ENCODE measurements at regions not wholly inside any gene's neighbourhood (a gene's known extent, or its start where the extent isn't known, plus 50 kb on each side); places are given as distances from the start of the nearest gene placed in this dataset.

DNA sequence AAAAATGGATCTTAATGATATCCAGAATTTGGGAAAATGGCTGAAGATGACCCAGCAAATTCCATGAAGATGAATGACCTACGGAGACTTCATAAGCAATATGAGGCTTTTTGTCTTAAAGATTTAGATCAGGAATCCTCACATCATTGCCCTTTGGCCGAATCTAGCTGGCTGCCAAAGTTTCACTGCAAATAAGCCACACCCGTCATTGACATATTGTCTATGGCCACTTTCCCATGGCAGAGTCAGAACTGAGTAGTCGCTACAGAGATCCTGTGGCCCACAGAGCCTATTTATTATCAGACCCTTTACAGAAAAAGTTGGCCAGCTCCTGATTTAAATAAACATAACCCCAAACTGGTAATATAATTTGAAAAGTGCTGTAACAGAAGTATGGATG, 307.4 kb upstream of the RARB start:
- ATAC-seq (no peak), DNase-seq (ENCODE audit: low read depth in 1 of 2, low spot score in 1 of 2) (peak in 1 of 2 experiments; percentile 1), FAIRE-seq (no peak)
- Histone ChIP-seq H3K9me3 (no peaks in the 10 kb centered on the region), H3K4me2 (no peak overlapping the region; the same call in 2 of the 3 replicates), H3K4me3 (no peak overlapping the region), H3K4me1 (no peaks in the 10 kb centered on the region), H3K27ac (no peak overlapping the region)
- POLR2A ChIA-PET, result no interaction called here
- CTCF ChIA-PET, result no interaction called here
- whole genome bisulfite sequencing (ENCODE audit: missing lambda C conversion rate), result 43% methylated on average over 4 of the region's 4 CpGs
- no peak for TF ChIP-seq CBX8 (IDR thresholded peaks at IDR 0.05)
- no peak for TF ChIP-seq ZC3H11A (IDR thresholded peaks at IDR 0.05)
- TF ChIP-seq CEBPB (IDR thresholded peaks at IDR 0.05), result no peak
- TF ChIP-seq HOXB13 (CRISPR knock-in tag; IDR thresholded peaks at IDR 0.05; ENCODE audit: low read depth), result no peak
- TF ChIP-seq MAX (IDR thresholded peaks at IDR 0.05), result no peak
- TF ChIP-seq PHF8 (IDR thresholded peaks at IDR 0.05; ENCODE audit: borderline replicate concordance, low read depth), result no peak
- no peak for TF ChIP-seq RAD21 (conservative IDR thresholded peaks at IDR 0.05 in 1 of 2, IDR thresholded peaks at IDR 0.05 in 1 of 2)
- no peak for TF ChIP-seq ZSCAN20 (CRISPR knock-in tag; IDR thresholded peaks at IDR 0.05)
- TF ChIP-seq RFX5 (IDR thresholded peaks at IDR 0.05), result no peak
- no peak for TF ChIP-seq RNF2 (IDR thresholded peaks at IDR 0.05; ENCODE audit: borderline replicate concordance, low read depth)
- TF ChIP-seq, protein P1, sequence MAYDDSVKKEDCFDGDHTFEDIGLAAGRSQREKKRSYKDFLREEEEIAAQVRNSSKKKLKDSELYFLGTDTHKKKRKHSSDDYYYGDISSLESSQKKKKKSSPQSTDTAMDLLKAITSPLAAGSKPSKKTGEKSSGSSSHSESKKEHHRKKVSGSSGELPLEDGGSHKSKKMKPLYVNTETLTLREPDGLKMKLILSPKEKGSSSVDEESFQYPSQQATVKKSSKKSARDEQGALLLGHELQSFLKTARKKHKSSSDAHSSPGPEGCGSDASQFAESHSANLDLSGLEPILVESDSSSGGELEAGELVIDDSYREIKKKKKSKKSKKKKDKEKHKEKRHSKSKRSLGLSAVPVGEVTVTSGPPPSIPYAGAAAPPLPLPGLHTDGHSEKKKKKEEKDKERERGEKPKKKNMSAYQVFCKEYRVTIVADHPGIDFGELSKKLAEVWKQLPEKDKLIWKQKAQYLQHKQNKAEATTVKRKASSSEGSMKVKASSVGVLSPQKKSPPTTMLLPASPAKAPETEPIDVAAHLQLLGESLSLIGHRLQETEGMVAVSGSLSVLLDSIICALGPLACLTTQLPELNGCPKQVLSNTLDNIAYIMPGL (CRISPR knock-in tag; IDR thresholded peaks at IDR 0.05; ENCODE audit: borderline replicate concordance), result no peak
- no peak for TF ChIP-seq FOSL2 (IDR thresholded peaks at IDR 0.05)
- TF ChIP-seq FOSL2 (CRISPR knock-in tag; IDR thresholded peaks at IDR 0.05), result no peak
- TF ChIP-seq HOXB5 (CRISPR knock-in tag; IDR thresholded peaks at IDR 0.05), result no peak
- TF ChIP-seq ZFP36 (IDR thresholded peaks at IDR 0.05; ENCODE audit: borderline replicate concordance, partially characterized antibody), result no peak
- no peak for TF ChIP-seq MAFK (IDR thresholded peaks at IDR 0.05; ENCODE audit: partially characterized antibody)
- TF ChIP-seq EHF (CRISPR knock-in tag; IDR thresholded peaks at IDR 0.05), result no peak
- no peak for TF ChIP-seq HOXA7 (CRISPR knock-in tag; IDR thresholded peaks at IDR 0.05)
- no peak for TF ChIP-seq REST (IDR thresholded peaks at IDR 0.05)

- no peak for ATAC-seq
- H3K4me3 ChIP-seq, result no peak overlapping the region
- WGBS (ENCODE audit: missing lambda C conversion rate), result 24% methylated on average over 4 of the region's 4 CpGs
- ChIA-PET POLR2A (no interaction called here), CTCF (no interaction called here)
- H3K4me2 ChIP-seq, result no peak overlapping the region
- H3K9me3 ChIP-seq, result peaks cover 26% of the 10 kb centered on the region; the same call in 2 of the 3 replicates
- DNase-seq (ENCODE audit: low read depth in 1 of 2, low spot score in 1 of 2), result no peak
- no peak for FAIRE-seq
- no peak overlapping the region for H3K27ac ChIP-seq
- no peaks in the 10 kb centered on the region for H3K4me1 ChIP-seq
- TF ChIP-seq TFCP2L1 (CRISPR knock-in tag; IDR thresholded peaks at IDR 0.05) (no peak), REST (IDR thresholded peaks at IDR 0.05) (no peak), MYC (IDR thresholded peaks at IDR 0.05; ENCODE audit: borderline replicate concordance, low read length) (no peak), TP53 (CRISPR knock-in tag; IDR thresholded peaks at IDR 0.05) (no peak), HOXA7 (CRISPR knock-in tag; IDR thresholded peaks at IDR 0.05) (no peak), PBX3 (IDR thresholded peaks at IDR 0.05) (no peak), CEBPB (IDR thresholded peaks at IDR 0.05) (no peak), HEYL (CRISPR knock-in tag; IDR thresholded peaks at IDR 0.05) (no peak), NFE2L2 (conservative IDR thresholded peaks at IDR 0.05; ENCODE audit: low read length) (no peak), EHF (CRISPR knock-in tag; IDR thresholded peaks at IDR 0.05) (no peak), JUN (IDR thresholded peaks at IDR 0.05) (no peak), HOXB5 (CRISPR knock-in tag; IDR thresholded peaks at IDR 0.05) (no peak), RNF2 (IDR thresholded peaks at IDR 0.05; ENCODE audit: borderline replicate concordance, low read depth) (no peak), POLR2A (IDR thresholded peaks at IDR 0.05; ENCODE audit: low read length) (no peak), RARB (CRISPR knock-in tag; IDR thresholded peaks at IDR 0.05) (no peak), PHF8 (IDR thresholded peaks at IDR 0.05; ENCODE audit: borderline replicate concordance, low read depth) (no peak), NR3C1 (IDR thresholded peaks at IDR 0.05) (no peak), KDM5A (IDR thresholded peaks at IDR 0.05) (no peak)
Observed at GRCh38 chr3:25125201-25125600, 302.9 kb upstream of the RARB start.
